ENCODE measurements at regions not wholly inside any gene's neighbourhood (a gene's known extent, or its start where the extent isn't known, plus 50 kb on each side); places are given as distances from the start of the nearest gene placed in this dataset.

- TF ChIP-seq CTCF (IDR thresholded peaks at IDR 0.05; ENCODE audit: borderline replicate concordance, insufficient read depth, low read depth, low read length): no peak
- H3K4me3 ChIP-seq (ENCODE audit: low read depth, low read length): no peak overlapping the region
These were observed 129.4 kb upstream of the TENT5D start for GRCh38 chrX:80290834-80291233.

GRCh38 chrX:80293354-80293753 lies 126.9 kb upstream of the TENT5D start:
- H3K4me3 ChIP-seq (ENCODE audit: low read depth, low read length): no peak overlapping the region
- no peak for TF ChIP-seq CTCF (IDR thresholded peaks at IDR 0.05; ENCODE audit: borderline replicate concordance, insufficient read depth, low read depth, low read length)

- no peak for TF ChIP-seq CTCF (IDR thresholded peaks at IDR 0.05; ENCODE audit: borderline replicate concordance, insufficient read depth, low read depth, low read length)
- no peak overlapping the region for H3K4me3 ChIP-seq (ENCODE audit: low read depth, low read length)
These were observed 114.2 kb upstream of the TENT5D start for GRCh38 chrX:80306007-80306406.

GRCh38 chrX:80312448-80312847 lies 107.8 kb upstream of the TENT5D start:
- no peak for TF ChIP-seq CTCF (IDR thresholded peaks at IDR 0.05; ENCODE audit: borderline replicate concordance, insufficient read depth, low read depth, low read length)
- no peak overlapping the region for H3K4me3 ChIP-seq (ENCODE audit: low read depth, low read length)

GRCh38 chrX:80316526-80316925 lies 103.7 kb upstream of the TENT5D start:
- TF ChIP-seq CTCF (IDR thresholded peaks at IDR 0.05; ENCODE audit: borderline replicate concordance, insufficient read depth, low read depth, low read length): no peak
- no peak overlapping the region for H3K4me3 ChIP-seq (ENCODE audit: low read depth, low read length)

DNA sequence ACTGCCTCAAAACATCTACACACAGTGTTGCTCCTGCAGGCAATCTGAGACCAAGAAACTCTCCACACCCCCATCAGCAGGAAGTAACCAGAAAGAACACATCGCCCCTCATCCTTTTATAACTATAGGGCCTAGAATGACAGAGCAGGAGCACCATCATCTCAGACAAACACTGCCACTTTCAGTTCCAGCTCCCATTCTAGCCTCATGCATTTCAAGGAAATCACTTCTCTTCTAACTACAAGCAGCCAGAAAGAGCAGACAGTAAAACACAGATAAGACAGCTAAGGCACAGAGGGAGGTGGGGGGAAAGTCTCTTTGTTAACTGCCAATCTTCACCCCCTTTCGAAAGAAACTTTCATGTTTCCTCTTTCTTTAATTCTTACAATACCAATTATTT lies 102.6 kb upstream of the TENT5D start:
- H3K4me3 ChIP-seq (ENCODE audit: low read depth, low read length): no peak overlapping the region
- no peak for TF ChIP-seq CTCF (IDR thresholded peaks at IDR 0.05; ENCODE audit: borderline replicate concordance, insufficient read depth, low read depth, low read length)

GRCh38 chrX:80331285-80331684 lies 89.0 kb upstream of the TENT5D start:
- H3K4me3 ChIP-seq (ENCODE audit: low read depth, low read length): no peak overlapping the region
- TF ChIP-seq CTCF (IDR thresholded peaks at IDR 0.05; ENCODE audit: borderline replicate concordance, insufficient read depth, low read depth, low read length): no peak
